Common myeloid progenitor, CD34-positive (primary cell): ENCODE measurements at regions not wholly inside any gene's neighbourhood (a gene's known extent, or its start where the extent isn't known, plus 50 kb on each side); places are given as distances from the start of the nearest gene placed in this dataset.

Source experiments
- CTCF ChIA-PET: fragments of 350-600 bp; sonication (Branson Sonifier 250); formaldehyde crosslinking; loops from one replicate; lab custom pipeline; 2021; ENCODE audit warnings: antibody characterized with exemption; lab: Charles Lee
- POLR2A ChIA-PET: fragments of 350-600 bp; sonication (Branson Sonifier 250); formaldehyde crosslinking; loops from one replicate; lab custom pipeline; 2021; ENCODE audit warnings: antibody characterized with exemption; lab: Charles Lee
- DNase-seq, 3 donors: peaks; one replicate each; pipeline versions ENCODE4 v3.0.0 to v3.0.0-alpha.2; 2013
- H3K27ac ChIP-seq, 2 experiments: 1 replicate in 1 of 2; 2 replicates in 1 of 2; pipeline ENCODE4 v1.7.0; 2013; ENCODE audit warnings: inconsistent platforms in 2 of 2, low read length in 2 of 2, mild to moderate bottlenecking in 2 of 2, low read depth in 1 of 2, moderate library complexity in 1 of 2; ENCODE audit not compliant: severe bottlenecking in 2 of 2, insufficient read depth in 1 of 2, poor library complexity in 1 of 2
- H3K27me3 ChIP-seq, 5 experiments: replicated peaks in 2 of 5; 1 replicate in 3 of 5; 2 replicates in 2 of 5; pipeline versions ENCODE4 v1.6.1 to v1.7.0; 2013; ENCODE audit warnings: low read length in 4 of 5, mild to moderate bottlenecking in 2 of 5, moderate library complexity in 2 of 5, inconsistent platforms in 1 of 5; ENCODE audit not compliant: insufficient read depth in 5 of 5, control insufficient read depth in 4 of 5
- H3K36me3 ChIP-seq, 4 experiments: 1 replicate in 2 of 4; 2 replicates in 2 of 4; pipeline versions ENCODE4 v1.6.1 to v1.7.0; 2013; ENCODE audit warnings: low read length in 3 of 4, control low read depth in 1 of 4, mild to moderate bottlenecking in 1 of 4; ENCODE audit not compliant: control insufficient read depth in 4 of 4, insufficient read depth in 4 of 4
- H3K4me1 ChIP-seq, 4 experiments: 1 replicate in 3 of 4; 2 replicates in 1 of 4; pipeline versions ENCODE4 v1.6.1 to v1.7.1; 2013; ENCODE audit warnings: low read length in 3 of 4, mild to moderate bottlenecking in 3 of 4, control low read depth in 1 of 4, inconsistent platforms in 1 of 4, moderate library complexity in 1 of 4; ENCODE audit not compliant: control insufficient read depth in 4 of 4, insufficient read depth in 4 of 4; ENCODE audit errors: control extremely low read depth in 1 of 4
- H3K4me3 ChIP-seq, 7 experiments: 1 replicate in 4 of 7; 2 replicates in 3 of 7; pipeline versions ENCODE4 v1.5.1 to v1.7.0; 2013; ENCODE audit warnings: mild to moderate bottlenecking in 7 of 7, low read length in 6 of 7, moderate library complexity in 6 of 7, inconsistent platforms in 2 of 7, low read depth in 2 of 7, control low read depth in 1 of 7; ENCODE audit not compliant: insufficient read depth in 4 of 7, control insufficient read depth in 1 of 7; ENCODE audit errors: extremely low read depth in 1 of 7
- H3K9me3 ChIP-seq, 5 experiments: 1 replicate in 4 of 5; 2 replicates in 1 of 5; pipeline versions ENCODE4 v1.6.1 to v1.7.1; 2013; ENCODE audit warnings: low read length in 4 of 5, mild to moderate bottlenecking in 2 of 5, inconsistent platforms in 1 of 5, low read depth in 1 of 5, moderate library complexity in 1 of 5; ENCODE audit not compliant: control insufficient read depth in 4 of 5, insufficient read depth in 2 of 5; ENCODE audit errors: control extremely low read depth in 1 of 5
- WGBS: methylation state at CpG from one replicate; pipeline ENCODE4 v1.1.5; 2013; ENCODE audit not compliant: insufficient coverage; 5-methylcytosine and 5-hydroxymethylcytosine counted together

- H3K4me3 ChIP-seq, result no peak overlapping the region
- no peaks in the 10 kb centered on the region for H3K36me3 ChIP-seq
- no peaks in the 10 kb centered on the region for H3K9me3 ChIP-seq
- no peak for DNase-seq
- no peaks in the 10 kb centered on the region for H3K4me1 ChIP-seq
- peaks cover 0 to 11% (median 3%) of the 10 kb centered on the region in 5 experiments for H3K27me3 ChIP-seq
- CTCF ChIA-PET, result no interaction called here
- no CpG with 5 or more reads among the region's 1 CpG for WGBS
- POLR2A ChIA-PET, result no interaction called here
- no peak overlapping the region for H3K27ac ChIP-seq
Measured at GRCh38 chr1:67951014-67951413, 99.4 kb downstream of the DIRAS3 start.

DNA sequence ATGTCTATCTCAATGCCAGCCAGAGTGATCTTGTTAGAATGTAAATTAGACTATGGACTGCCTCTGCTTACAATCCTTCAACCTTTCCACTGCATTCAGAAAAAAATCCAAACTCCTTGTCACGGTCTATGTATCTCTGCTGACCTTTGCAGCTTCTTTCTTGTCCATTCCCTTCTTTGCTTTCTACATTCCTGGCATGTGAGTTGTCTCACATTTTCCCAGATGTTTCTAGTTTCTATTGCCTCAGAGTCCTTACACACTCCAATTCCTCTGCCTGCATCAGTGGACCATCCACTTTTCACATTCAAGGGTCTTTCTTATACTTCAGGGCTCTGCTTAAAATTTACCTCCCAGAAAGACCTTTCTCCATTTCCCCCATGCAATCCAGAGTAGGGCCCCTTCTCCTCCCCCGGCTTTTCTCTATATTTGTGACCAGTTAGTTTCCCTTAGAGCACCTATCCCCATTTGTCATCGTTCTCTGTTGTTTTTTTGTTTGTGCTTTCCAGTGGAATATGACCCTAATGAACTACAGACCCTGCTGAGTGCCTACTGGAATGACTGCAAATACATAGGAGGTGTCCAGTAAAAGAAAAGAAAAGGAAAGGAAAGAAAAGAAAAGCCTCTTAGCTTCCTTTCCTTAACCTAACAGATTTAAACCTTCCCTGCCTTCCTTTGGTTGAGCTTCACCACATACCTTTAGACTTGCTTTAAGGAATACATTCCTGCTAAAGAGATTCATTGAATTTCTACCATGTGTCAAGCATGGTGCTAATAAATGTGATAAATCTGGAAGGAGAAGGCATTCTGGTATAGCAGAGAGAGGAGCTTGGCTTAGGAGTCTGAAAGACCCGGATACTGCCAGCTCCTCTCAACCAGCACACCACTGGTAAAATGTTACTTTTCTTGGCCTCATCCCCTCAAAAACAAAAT lies 102.0 kb downstream of the DIRAS3 start:
- H3K27ac ChIP-seq, result no peak overlapping the region
- no peak overlapping the region for H3K4me3 ChIP-seq
- H3K9me3 ChIP-seq, result no peaks in the 10 kb centered on the region
- 93% methylated on average over 1 of the region's 4 CpGs for WGBS
- DNase-seq, result no peak
- H3K4me1 ChIP-seq, result no peaks in the 10 kb centered on the region
- no peaks in the 10 kb centered on the region for H3K36me3 ChIP-seq
- POLR2A ChIA-PET, result no interaction called here
- H3K27me3 ChIP-seq, result peaks cover 0 to 11% (median 3%) of the 10 kb centered on the region in 5 experiments
- CTCF ChIA-PET, result no interaction called here

DNA sequence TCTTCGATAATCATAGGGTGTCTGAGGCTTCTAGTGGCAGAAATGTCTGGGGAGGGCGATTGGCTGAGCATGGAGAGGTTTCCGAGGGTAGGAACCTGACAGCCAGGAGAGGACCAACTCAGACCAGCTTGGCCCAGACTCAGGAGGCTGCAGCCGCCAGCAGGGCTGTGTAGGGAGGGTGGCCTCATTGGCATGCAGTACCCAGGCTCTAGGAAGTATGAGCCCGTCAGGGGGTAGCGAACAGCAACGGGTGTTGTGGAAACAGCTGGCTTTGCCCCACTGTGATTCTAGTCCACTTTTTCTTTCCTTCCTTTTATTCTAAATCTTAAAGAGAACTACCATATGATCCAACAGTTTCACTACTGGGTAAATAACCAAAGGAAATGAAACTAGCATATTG lies 103.3 kb downstream of the DIRAS3 start:
- no peaks in the 10 kb centered on the region for H3K36me3 ChIP-seq
- H3K9me3 ChIP-seq, result no peaks in the 10 kb centered on the region
- POLR2A ChIA-PET, result no interaction called here
- no peak for DNase-seq
- peaks cover 0 to 11% (median 3%) of the 10 kb centered on the region in 5 experiments for H3K27me3 ChIP-seq
- H3K27ac ChIP-seq, result no peak overlapping the region
- H3K4me1 ChIP-seq, result no peaks in the 10 kb centered on the region
- H3K4me3 ChIP-seq, result no peak overlapping the region
- WGBS, result 61% methylated on average over 3 of the region's 7 CpGs
- CTCF ChIA-PET, result no interaction called here

DNA sequence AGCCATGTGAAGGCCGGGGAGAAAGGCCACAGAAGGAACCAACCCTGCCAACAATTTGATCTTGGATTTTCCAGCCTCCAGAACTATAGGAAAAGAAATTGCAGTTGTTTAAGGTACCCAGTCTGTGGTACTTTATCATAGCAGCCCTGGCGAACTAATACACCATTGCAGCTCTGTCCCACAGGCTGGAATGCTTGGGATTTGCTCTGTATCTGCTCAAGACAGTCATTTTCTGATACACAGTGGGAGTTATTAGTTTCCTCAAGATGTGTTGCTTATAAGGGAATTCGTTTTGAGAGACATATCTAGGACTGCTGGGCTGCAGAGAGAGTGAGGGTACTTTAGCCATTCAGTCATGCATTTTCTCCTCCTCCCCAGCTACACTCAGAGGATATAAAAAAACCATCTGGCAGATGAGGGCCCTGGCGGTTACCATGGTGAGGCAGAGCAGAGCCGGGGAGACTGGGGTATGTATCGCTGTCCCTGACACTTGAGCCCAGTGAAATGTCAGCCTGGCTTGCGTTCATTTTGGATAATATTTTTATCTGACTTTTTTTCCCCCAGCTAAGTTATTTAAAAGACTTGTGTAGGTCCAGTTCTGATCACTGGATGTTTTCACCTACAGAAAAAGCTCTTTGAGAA lies 104.6 kb downstream of the DIRAS3 start:
- WGBS, result 75% methylated on average over 6 of the region's 7 CpGs

GRCh38 chr1:67942274-67942673 lies 108.2 kb downstream of the DIRAS3 start:
- ChIA-PET POLR2A (interaction anchor here (0.6 kb wide), 1 partner anchor 13 kb away, joined by 3 read pairs; no protein-coding TSS in a partner anchor), CTCF (no interaction called here)
- no peaks in the 10 kb centered on the region for H3K36me3 ChIP-seq
- no peak overlapping the region for H3K27ac ChIP-seq
- no peak for DNase-seq
- no peaks in the 10 kb centered on the region for H3K4me1 ChIP-seq
- no peaks in the 10 kb centered on the region for H3K9me3 ChIP-seq
- no peak overlapping the region for H3K4me3 ChIP-seq
- H3K27me3 ChIP-seq, result peaks cover 0 to 3% (median 0%) of the 10 kb centered on the region in 5 experiments

More for the DNA sequence above, 104.6 kb downstream of the DIRAS3 start:
- no peaks in the 10 kb centered on the region for H3K4me1 ChIP-seq
- no peak for DNase-seq
- H3K9me3 ChIP-seq, result no peaks in the 10 kb centered on the region
- ChIA-PET POLR2A (no interaction called here), CTCF (no interaction called here)
- H3K27ac ChIP-seq, result no peak overlapping the region
- H3K4me3 ChIP-seq, result no peak overlapping the region
- H3K27me3 ChIP-seq, result peaks cover 0 to 7% (median 0%) of the 10 kb centered on the region in 5 experiments
- no peaks in the 10 kb centered on the region for H3K36me3 ChIP-seq

GRCh38 chr1:67941746-67942145 lies 108.5 kb upstream of the GNG12 start:
- Histone ChIP-seq H3K27me3 (no peaks in the 10 kb centered on the region), H3K9me3 (no peaks in the 10 kb centered on the region), H3K4me1 (no peaks in the 10 kb centered on the region), H3K36me3 (no peaks in the 10 kb centered on the region), H3K4me3 (no peak overlapping the region), H3K27ac (no peak overlapping the region)
- no peak for DNase-seq
- no CpG with 5 or more reads among the region's 3 CpGs for WGBS
- CTCF ChIA-PET, result no interaction called here
- POLR2A ChIA-PET, result interaction anchor here (0.6 kb wide), 1 partner anchor 12 kb away, joined by 3 read pairs; no protein-coding TSS in a partner anchor

GRCh38 chr1:67941155-67941554 lies 107.9 kb upstream of the GNG12 start:
- 90% methylated on average over 3 of the region's 4 CpGs for whole genome bisulfite sequencing
- no peaks in the 10 kb centered on the region for H3K27me3 ChIP-seq
- no peaks in the 10 kb centered on the region for H3K9me3 ChIP-seq
- no peak overlapping the region for H3K27ac ChIP-seq
- ChIA-PET POLR2A (no interaction called here), CTCF (no interaction called here)
- H3K4me1 ChIP-seq, result no peaks in the 10 kb centered on the region
- no peak for DNase-seq
- no peaks in the 10 kb centered on the region for H3K36me3 ChIP-seq
- no peak overlapping the region for H3K4me3 ChIP-seq
